Left hindlimb (tissue), 1 donor: ENCODE measurements at regions not wholly inside any gene's neighbourhood (a gene's known extent, or its start where the extent isn't known, plus 50 kb on each side); places are given as distances from the start of the nearest gene placed in this dataset.
"Not testable (repeated sequence)": the region's sequence is repeated elsewhere in the genome, so short reads cannot be mapped to it uniquely, and the experiment has no call there.

ENCODE experiments used
- DNase-seq: peaks from one replicate; pipeline ENCODE4 v3.0.0-alpha.2; 2018

DNA sequence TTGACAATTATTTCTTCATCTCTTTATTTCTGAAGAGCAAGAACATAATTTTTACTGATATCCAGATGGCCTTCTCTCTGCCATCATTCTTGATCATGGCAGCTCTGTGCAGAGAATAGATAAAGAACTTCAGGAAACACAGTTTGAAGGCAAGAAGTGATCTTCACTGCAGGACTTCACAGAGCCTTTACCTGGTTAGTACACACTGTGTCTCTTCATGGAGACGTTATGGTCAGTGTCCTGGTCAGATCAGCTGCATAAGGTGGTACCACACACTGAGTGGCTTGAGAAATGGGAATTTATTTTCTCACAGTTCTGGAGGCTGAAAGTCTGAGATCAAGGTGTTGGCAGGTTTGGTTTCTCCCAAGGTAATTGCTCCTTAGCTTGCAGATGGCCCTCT, 129.5 kb downstream of the UTP18 start:
- no peak for DNase-seq

DNA sequence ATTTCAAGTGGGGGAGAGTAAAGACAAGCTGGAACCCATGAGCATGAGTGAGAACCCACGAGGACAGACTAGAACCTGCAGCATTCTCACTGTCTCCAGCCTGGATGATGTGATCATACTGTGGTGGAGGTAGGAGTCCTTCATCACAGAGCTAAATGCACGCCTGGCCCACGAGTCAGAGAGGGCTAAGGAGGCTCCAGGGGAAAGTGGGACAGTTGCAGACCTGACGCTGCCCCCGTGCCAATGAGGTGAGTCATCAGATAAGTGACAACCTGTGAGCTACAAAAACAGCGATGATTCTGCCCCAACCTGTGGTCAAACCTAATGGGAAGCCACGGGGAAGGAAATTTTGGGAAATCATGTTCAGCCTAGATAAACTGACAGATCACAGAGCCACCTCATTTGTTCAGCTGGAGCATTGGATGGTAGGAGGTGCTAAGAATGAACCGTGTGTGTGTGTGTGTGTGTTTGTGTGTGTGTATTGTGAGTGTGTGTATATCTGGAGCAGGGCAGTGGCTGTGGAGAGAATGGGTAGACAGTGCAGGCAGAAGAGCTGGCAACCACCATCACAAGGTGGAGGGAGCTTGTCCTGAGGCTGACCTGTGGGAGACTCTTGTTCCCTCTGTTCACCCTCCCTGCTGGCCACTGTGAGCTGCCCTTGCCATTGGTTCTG, 131.8 kb downstream of the UTP18 start:
- no peak for DNase-seq

DNA sequence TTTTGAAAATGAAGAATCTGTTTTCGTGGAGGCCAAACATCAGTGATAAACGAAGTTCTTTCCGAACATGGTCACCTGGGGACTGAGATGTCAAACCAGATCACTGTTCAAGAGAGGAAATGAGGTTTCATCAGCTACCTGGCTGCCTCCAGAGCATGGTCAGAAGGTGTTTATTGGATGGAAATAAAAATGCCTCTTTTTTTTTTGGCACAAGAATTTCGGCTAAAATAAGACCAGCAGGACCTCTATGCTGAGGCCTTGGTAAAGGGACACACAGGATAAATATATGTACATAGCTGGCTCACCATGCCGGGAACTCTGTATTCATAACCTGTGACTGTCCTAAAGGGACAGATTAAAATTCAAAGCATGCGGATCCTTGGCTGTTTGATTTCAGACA, 135.3 kb downstream of the UTP18 start:
- DNase-seq: no peak

DNA sequence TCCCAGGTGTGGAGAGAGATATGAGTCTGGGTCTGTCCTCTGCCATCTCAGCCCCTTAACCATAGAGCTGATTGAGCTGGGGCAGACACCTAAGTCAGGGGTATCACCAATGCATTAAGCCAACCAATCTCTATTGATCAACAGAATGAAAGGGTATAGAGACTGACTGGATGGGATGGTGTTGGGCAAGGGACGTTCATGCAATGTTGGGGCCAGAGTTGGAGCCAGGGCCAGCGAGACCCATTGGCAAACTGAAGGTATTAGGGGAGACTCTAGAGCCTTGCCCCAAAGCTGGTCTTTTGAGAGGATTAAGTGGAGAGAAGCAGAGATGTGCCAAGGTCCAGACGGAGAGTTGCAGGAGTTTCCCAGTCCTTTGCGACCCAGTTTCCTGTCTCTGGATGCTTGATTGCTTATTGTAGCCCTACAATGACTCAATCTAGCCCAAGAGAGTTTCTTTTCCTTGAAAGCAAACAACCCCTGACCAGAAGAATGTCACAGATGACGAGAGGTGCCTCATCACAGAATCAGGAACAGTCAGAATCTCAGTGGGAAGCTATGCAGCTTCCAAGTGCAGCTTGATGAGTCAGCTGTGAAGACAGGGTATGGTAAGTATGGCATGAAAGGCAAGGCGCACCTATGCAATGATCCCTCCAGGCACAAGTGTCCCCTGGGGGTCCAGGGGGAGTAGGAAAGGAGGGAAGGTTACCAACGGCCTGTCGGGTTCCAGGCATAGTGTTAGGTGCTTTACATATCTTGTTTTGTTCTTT, 137.2 kb downstream of the UTP18 start:
- no peak for DNase-seq

DNA sequence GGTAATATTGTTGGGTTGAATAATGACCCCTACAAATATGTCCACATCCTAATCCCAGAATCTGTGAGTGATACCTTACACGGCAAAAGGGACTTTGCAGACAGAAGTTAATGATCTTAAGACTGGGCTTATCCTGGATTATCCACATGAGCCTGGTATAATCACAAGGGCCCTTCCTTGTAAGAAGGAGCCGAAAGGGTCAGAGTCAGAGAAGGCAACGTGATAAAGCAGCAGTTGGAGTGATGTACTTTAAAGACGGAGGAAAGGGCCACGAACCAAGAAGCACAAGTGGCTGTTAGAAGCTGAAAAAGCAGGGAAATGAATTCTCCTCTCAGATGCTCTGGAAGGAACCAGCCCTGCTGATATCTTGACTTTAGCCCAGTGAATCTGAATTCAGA, 137.8 kb downstream of the UTP18 start:
- DNase-seq: no peak

DNA sequence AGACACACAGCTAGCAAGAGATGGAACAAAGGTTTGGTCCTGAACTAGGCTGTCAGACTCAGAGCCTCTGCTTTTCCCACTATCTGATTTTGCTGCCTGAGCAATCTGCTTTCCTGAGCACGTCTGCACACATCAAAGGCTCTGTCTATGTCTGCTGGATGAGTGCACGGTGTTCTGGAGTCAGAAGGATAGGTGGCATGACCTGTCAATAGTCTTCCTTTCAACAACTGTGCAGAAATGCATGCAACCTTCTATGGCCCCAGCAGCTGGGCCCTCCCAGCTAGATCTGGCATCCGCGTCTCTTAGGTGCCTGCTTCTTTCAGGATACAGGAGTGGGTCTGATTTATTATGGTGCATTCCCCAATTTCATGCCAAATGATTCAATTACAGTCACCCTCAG, 138.3 kb downstream of the UTP18 start:
- DNase-seq: no peak

DNA sequence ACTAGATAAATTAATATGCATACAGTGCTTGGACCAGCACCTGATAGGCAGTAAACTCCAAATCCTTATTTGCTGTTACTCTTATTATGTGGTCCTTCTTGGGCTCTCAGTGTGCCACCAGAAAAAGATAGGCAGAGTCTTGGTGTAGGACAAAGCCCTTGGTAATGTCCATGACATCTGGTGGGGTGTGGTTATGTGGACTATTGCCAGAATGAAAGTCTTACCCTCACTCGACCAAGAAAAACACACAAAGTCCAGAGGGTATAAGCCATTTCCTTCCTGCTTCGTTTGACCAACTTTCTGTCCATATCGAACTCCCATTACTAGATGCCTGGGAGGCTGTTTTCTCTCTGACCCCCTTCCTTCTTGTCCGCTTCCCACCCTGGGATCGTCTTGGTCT, 140.9 kb downstream of the UTP18 start:
- DNase-seq: no peak

DNA sequence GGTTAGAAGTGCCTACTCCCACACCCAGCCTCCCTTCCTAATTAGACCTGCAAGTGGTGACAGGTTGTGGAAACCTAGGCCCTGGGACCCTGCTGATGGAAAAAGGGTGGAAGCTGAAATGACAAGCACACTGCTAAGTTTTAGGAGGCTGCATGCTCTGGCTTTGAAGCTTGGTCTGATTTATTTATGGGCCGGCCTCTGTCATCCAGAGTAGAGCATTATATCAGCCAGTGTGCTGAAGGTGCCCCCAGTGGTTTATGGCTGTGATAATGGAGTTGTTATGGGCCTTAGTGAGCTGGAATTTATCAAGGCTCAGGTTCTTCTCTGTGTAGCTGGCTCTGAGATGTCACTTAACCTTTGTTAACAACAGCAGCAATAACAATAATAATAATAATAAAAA, 142.6 kb downstream of the UTP18 start:
- no peak for DNase-seq

DNA sequence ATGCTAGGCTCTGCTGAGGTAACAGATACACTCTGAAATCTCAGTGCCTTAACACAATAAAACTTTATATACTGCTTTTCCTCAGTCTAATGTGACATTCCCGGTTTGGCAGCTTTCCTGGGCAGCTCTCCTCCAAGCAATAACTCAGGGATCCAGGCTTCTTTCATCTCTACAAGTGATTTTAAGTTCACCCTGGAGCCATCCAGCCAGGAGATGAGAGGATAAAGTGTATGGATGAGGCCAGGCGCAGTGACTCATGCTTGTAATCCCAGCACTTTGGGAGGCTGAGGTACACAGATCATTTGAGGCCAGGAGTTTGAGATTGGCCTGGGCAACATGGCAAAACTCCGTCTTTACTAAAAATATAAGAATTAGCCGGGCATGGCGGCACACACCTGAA, 147.2 kb downstream of the UTP18 start:
- DNase-seq: no peak

DNA sequence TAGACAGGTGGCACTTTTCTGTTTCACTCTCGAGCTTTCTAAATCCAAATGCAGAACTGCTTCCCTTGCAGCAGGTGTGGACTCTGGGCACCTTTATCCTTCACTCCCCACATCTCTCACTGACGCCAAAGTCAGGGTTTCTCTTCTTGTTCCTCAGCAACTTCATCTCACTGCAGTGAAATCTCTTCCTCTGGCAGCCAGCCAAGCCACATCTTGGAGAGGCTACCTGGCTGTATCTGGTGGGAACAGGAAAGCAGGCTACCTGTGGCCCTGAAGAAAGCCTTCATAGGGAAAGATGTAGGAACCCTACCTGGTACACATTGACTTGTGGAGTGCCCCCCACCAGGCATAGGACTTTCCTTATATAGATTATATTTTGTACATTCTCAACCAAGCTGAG, 159.1 kb downstream of the UTP18 start:
- no peak for DNase-seq

DNA sequence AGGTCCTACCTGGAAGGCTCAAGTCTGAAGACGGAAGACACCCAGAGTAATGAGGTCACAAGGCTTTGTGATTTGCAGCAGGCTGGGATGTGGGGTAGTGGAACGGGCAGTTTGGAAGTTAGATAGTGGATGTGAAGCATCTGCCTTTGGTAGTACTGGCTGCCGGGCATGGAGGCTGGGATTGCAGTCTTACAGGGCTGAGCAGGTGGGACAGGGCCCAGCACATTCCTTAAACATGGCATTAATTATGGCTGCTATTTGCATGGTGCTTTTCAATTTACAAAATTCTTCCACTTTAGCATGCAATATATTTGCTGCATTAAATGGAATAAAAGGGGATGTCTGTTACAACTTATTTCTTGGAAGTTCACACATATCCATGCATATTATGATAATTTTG, 161.2 kb downstream of the UTP18 start:
- no peak for DNase-seq

DNA sequence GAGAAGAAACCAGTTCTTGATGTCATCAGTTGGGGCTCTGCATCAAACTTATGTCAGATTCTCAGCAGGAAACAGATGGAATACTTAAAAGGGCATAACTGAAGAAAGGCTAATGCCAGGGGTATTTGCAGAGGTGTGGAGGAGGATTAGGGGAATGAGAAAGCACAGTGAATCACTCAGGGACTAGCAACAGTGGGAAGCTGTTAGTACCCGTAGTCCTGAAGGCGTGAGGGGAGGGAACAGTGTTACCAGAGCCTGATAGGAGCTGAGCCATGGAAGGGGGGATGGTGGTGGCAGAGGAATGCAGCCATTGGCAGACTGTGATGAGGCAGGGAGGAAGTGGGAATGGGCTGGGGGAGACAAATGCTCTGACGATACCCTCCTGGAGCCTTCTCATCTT, 162.3 kb downstream of the UTP18 start:
- DNase-seq: no peak

DNA sequence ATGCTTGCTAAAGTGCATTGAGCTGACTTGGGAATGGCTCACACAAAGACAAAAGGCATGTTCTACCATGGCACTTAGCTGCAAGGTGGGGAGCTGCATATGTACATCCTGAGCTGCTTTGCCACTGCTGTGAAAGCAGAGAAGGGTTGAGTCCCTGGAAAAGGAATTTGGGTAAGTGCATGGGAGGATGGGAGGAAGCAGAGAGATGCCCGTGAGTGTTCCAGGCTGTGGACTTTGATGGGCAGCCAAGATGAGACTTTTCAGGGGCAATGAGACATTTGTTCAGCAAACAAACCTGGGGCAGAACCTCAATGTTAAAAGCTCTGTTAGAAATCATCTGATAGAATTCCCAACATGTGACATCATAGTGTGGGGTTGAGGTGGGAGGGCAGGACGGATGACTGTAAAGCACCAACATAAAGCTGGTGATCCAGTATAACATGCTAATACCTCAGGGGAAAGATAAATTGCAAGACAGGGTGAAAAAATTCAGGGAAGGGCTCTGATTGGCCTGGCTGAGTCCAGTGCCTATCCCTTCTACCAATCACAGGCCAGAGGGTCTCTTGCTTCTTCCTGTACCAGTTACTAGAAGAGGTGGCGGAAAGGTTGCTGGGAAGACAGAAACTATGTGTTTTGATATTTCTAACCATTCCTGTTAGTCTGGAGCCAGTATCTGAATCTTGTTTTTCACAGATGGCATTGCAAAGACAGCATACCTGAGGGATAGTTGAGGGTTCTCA, 163.2 kb downstream of the UTP18 start:
- DNase-seq: no peak

DNA sequence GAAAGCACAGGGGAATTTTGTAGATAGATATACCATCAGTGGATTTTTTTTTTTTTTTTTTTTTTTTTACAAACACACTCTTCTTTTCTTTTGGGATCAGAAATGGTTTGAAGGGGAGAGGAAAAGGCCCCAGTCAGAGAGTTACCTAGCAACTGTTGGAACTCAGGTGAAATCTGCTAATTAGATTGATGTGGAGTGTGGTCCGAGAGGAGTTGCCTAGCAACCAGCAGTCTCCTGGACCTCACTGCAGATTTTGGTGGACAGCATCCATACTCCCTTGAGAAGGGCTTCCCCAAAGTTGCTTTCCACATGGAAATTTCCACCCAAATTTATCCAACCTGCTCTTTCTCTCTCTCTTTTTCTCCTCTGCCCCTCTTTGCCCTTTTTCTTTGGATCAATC, 165.4 kb downstream of the UTP18 start:
- no peak for DNase-seq

DNA sequence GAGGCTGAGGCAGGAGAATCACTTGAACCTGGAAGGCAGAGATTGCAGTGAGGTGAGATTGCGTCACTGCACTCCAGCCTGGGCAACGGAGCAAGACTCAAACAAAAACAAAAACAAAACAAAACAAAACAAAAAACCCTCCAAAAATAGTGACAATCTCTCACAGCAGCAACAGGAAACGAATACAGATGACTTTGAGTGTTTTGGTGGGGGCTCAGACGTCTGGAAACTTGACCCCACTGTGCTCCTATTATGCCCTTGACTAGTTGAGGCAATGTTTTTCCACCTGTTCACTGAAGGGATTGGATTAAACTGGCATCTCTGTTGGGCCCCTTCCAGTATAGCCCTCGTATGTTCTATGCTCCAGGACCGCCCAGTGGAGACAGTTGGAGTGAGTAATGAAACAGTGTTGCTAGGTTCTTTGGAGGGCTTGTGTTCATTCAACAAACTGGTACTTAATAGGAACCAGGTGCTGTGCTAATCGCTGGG, 167.0 kb downstream of the UTP18 start:
- DNase-seq: no peak

DNA sequence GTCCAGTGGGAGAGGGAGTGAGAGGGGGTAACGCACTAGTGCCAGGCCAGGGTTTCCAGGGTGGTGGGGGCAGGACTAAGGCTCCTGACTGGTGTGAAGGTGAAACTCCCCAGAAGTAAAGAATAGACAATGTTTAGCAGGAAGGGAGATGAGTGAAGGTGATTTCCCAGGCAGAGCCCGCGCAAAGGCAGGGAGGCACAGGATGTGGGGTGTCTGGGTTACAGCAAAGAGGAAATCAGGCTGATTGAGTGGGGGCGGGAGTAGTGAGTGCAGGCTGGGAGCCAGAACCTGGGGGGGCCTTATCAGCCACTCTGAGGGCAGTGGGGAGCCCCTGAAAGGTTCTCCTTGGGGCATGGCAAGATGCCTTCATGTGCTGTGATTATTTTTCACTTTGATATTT, 167.5 kb downstream of the UTP18 start:
- no peak for DNase-seq

DNA sequence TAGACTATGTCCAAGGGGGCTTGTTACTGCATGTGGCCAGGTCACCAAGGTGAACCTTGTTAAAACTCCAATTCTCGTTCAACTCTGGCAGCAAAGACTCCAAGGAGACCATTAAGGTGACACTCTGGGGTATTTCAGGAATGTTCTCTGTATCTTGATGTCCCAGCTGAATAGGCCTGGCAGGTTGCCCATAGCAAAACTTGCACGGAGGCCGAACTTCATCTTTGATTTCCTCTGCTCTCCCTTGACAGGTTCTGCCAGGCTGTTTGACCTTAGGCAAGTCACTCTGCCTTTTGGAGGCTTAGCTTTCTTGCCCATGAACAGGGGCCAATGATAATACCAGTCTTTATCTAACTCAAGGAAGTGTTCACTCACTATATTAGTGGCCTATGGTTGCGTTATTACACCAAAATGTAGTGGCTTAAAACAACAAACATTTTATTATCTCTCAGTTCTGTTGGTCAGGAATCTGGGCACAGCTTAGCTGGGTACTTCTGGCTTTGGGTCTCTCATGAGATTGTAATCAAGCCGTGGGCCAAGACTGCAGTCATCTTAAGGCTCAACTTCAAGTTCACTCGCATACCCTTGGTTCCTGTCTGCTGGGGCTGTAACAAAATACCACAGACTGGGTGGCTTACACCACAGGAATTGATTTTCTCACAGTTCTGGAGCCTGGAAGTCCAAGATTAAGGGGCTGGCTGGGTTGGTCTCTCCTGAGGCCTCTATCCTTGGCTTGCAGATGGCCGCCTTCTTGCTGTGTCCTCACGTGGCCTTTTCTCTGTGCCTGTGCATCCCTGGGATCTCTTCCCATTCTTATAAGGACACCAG, 168.5 kb downstream of the UTP18 start:
- DNase-seq: no peak

DNA sequence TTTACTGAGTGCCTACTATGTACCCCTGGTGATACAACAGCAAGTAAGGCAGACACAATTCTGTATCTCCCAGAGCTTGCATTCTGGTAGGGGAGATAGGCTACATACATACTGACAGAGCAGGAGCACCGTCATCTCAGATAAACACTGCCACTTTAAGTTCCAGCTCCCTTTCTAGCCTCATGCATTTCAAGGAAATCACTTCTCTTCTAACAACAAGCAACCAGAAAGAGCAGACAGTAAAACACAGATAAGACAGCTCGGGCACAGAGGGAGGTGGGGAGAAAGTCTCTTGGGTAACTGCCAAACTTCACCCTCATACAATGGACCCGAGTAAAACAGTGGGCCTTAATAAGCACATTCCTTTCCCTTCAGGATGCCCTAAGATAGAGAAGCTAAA, 169.6 kb downstream of the UTP18 start:
- not testable (repeated sequence) for DNase-seq

DNA sequence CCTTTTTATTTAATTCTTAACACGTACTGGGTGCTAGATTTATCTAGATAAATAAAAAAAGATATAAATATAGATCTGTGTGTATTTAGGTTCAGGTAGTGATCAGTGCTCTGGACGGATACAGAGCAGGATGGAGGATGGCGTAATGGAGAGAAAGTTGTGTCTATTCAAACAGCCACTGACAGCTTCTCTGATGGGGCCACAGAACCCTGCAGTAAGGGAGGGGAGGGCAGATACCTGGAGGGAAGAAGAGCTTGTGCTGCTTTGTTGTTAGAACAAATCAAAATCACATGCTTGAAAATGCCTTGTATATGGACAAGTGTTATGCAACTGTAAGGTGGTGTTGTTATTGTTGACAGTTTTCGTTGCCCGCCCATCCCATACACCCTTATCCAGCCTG, 170.2 kb downstream of the UTP18 start:
- no peak for DNase-seq

DNA sequence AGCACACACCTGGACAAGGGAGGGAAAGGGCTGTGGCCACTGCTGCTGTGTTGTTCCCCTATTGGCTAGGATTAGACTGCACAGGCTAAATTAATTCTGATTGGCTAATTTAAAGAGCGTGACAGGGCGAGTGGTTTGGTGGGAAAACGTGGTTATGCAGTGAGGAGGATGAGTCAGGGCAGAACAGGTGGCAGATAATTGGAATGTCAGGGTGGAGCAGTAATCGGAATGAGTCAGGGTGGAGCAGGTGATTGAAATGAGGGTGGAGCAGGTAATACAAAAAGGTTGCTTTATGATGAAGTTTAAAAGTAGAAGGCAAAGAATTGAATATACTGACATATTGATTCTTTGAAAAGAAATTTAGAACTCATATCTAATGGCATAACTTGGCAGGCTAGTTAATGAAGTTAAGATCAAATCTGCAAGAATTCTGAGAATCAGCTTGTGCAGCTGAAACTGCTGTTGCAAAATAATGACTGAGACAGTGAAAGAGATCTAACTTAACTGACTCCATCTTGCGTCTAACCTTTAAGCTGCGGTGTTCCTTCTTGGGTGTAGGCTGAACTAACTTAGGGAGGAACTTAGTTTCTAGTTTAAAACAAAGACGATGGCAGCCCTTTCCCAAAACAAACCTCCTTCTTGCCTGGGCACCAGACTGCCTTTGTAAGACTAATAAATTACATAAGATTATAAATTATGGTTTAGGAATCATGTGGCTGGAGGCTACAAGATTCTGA, 174.3 kb downstream of the UTP18 start:
- DNase-seq: no peak

DNA sequence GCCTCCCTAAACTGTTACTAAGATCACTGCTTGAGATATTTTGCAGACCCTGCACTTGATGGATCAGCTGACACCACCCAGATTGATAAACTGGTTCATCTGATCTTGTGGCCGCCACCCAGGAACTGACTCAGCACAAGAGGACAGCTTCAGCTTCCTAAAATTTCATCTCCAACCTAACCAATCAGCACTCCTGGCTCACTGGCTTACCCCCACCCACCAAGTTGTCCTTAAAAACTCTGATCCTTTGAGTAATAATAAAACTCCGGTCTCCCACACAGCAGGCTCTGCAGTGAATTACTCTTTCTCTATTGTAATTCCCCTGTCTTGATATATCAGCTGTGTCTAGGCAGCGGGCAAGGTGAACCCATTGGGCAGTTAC, 174.8 kb downstream of the UTP18 start:
- no peak for DNase-seq

DNA sequence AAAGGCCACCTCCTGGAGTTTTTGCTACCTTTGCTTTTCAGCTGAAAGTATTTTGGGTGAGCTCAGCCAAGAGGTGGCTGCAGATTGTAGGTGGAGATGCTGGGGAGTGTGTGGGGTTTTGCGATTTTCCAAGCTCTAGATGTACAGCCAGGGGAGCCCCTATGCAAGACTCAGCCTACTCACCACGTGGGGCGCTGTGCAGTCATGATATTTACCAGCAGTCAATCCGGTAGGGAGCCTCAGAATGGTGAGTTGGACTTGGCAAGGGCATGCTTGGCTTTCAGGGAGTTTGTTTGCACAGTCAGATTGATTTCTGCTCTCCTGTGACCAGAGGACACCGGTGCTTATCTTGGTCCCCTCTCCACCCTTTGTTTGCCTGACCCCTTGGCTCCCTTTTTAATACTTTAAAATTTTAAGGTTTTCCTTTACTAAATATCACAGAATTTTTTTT, 175.3 kb downstream of the UTP18 start:
- no peak for DNase-seq
